ENCODE measurements at regions not wholly inside any gene's neighbourhood (a gene's known extent, or its start where the extent isn't known, plus 50 kb on each side); places are given as distances from the start of the nearest gene placed in this dataset.

DNA sequence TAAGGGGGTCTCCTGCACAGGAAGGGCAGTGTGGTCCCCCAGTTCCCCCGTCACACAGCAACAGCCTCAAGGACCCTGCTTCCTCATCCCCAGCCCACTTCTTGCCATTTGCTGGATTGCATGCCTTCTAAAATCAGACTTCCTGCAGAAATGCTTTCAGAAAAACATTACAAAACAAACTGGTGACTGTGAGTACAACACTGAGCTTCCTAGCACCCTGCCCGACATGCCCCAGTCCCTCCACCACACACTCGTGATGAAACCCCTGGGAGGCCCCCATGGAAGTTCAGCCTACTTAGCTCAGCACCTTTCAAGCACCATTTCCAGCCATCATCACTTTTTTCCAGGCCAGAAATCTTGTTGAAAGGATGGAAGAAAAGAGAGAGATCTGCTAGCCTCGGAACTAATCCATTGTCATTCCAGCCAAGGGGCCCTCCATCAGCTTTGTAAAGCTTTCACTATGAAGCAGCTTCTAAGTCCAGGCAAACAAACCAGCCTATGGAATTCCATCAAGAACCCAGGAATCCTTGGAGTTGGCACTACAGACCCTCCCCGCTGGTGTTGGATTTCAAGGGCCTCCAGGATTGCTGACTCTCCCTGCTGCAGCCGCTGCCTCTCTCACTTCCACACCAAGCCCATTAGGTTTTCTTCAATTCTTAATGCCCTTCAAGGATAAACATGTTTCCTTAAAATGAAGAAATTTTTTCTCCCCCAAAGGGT lies 114.6 kb downstream of the C5orf15 start:
- TF ChIP-seq SPI1 (IDR thresholded peaks at IDR 0.05; ENCODE audit: borderline replicate concordance, low read depth) (no peak), GABPA (IDR thresholded peaks at IDR 0.05; ENCODE audit: low read depth) (no peak), POLR2AphosphoS5 (IDR thresholded peaks at IDR 0.05; ENCODE audit: low read depth) (no peak)
- TF ChIP-seq, protein P1, sequence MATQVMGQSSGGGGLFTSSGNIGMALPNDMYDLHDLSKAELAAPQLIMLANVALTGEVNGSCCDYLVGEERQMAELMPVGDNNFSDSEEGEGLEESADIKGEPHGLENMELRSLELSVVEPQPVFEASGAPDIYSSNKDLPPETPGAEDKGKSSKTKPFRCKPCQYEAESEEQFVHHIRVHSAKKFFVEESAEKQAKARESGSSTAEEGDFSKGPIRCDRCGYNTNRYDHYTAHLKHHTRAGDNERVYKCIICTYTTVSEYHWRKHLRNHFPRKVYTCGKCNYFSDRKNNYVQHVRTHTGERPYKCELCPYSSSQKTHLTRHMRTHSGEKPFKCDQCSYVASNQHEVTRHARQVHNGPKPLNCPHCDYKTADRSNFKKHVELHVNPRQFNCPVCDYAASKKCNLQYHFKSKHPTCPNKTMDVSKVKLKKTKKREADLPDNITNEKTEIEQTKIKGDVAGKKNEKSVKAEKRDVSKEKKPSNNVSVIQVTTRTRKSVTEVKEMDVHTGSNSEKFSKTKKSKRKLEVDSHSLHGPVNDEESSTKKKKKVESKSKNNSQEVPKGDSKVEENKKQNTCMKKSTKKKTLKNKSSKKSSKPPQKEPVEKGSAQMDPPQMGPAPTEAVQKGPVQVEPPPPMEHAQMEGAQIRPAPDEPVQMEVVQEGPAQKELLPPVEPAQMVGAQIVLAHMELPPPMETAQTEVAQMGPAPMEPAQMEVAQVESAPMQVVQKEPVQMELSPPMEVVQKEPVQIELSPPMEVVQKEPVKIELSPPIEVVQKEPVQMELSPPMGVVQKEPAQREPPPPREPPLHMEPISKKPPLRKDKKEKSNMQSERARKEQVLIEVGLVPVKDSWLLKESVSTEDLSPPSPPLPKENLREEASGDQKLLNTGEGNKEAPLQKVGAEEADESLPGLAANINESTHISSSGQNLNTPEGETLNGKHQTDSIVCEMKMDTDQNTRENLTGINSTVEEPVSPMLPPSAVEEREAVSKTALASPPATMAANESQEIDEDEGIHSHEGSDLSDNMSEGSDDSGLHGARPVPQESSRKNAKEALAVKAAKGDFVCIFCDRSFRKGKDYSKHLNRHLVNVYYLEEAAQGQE (IDR thresholded peaks at IDR 0.05; ENCODE audit: insufficient replicate concordance, low read depth): no peak
- TF ChIP-seq, protein P2, sequence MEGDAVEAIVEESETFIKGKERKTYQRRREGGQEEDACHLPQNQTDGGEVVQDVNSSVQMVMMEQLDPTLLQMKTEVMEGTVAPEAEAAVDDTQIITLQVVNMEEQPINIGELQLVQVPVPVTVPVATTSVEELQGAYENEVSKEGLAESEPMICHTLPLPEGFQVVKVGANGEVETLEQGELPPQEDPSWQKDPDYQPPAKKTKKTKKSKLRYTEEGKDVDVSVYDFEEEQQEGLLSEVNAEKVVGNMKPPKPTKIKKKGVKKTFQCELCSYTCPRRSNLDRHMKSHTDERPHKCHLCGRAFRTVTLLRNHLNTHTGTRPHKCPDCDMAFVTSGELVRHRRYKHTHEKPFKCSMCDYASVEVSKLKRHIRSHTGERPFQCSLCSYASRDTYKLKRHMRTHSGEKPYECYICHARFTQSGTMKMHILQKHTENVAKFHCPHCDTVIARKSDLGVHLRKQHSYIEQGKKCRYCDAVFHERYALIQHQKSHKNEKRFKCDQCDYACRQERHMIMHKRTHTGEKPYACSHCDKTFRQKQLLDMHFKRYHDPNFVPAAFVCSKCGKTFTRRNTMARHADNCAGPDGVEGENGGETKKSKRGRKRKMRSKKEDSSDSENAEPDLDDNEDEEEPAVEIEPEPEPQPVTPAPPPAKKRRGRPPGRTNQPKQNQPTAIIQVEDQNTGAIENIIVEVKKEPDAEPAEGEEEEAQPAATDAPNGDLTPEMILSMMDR (IDR thresholded peaks at IDR 0.05; ENCODE audit: insufficient read depth, low read length): no peak
- DNase-seq (ENCODE audit: low read depth in 1 of 2, low spot score in 1 of 2): no peak
- H3K27ac ChIP-seq (replicated peaks): no peak overlapping the region
- no peak overlapping the region for H3K4me3 ChIP-seq (replicated peaks; ENCODE audit: insufficient read depth, low read length)
- no peaks in the 10 kb centered on the region for H3K27me3 ChIP-seq (ENCODE audit: insufficient read depth, poor library complexity, severe bottlenecking)

GRCh38 chr5:133851521-133851920 lies 116.9 kb downstream of the C5orf15 start:
- TF ChIP-seq POLR2AphosphoS5 (IDR thresholded peaks at IDR 0.05; ENCODE audit: low read depth) (no peak), SPI1 (IDR thresholded peaks at IDR 0.05; ENCODE audit: borderline replicate concordance, low read depth) (no peak), GABPA (IDR thresholded peaks at IDR 0.05; ENCODE audit: low read depth) (no peak)
- TF ChIP-seq, protein P2 (IDR thresholded peaks at IDR 0.05; ENCODE audit: insufficient read depth, low read length): no peak
- TF ChIP-seq, protein P1 (IDR thresholded peaks at IDR 0.05; ENCODE audit: insufficient replicate concordance, low read depth): no peak
- Histone ChIP-seq H3K27ac (replicated peaks) (no peak overlapping the region), H3K4me3 (replicated peaks; ENCODE audit: insufficient read depth, low read length) (no peak overlapping the region), H3K27me3 (ENCODE audit: insufficient read depth, poor library complexity, severe bottlenecking) (no peaks in the 10 kb centered on the region)
- no peak for DNase-seq (ENCODE audit: low read depth in 1 of 2, low spot score in 1 of 2)

DNA sequence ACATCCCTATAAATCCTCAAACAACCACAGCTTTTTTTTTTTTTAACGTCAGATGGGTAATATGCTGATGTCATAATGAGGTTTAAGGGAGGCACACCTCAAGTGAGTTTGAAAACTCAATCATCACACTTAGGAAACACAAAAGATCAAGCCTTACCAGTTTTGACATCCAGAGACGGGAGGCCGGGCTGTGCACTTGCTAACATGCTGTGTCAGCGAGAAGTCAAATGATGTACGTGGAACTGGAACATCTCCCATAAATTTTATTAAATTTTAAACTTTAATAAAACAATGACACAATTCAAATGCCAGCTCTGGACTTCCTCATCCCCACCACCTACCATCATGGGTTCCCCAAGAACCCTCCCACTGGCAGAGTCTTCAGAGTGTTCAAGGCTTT lies 117.6 kb downstream of the C5orf15 start:
- TF ChIP-seq POLR2AphosphoS5 (IDR thresholded peaks at IDR 0.05; ENCODE audit: low read depth) (no peak), GABPA (IDR thresholded peaks at IDR 0.05; ENCODE audit: low read depth) (no peak), SPI1 (IDR thresholded peaks at IDR 0.05; ENCODE audit: borderline replicate concordance, low read depth) (no peak)
- TF ChIP-seq, protein P1 (IDR thresholded peaks at IDR 0.05; ENCODE audit: insufficient replicate concordance, low read depth): no peak
- TF ChIP-seq, protein P2 (IDR thresholded peaks at IDR 0.05; ENCODE audit: insufficient read depth, low read length): no peak
- Histone ChIP-seq H3K27me3 (ENCODE audit: insufficient read depth, poor library complexity, severe bottlenecking) (no peaks in the 10 kb centered on the region), H3K27ac (replicated peaks) (no peak overlapping the region), H3K4me3 (replicated peaks; ENCODE audit: insufficient read depth, low read length) (no peak overlapping the region)
- no peak for DNase-seq (ENCODE audit: low read depth in 1 of 2, low spot score in 1 of 2)

Data from HL-60 (cell line).